ENCODE measurements at regions not wholly inside any gene's neighbourhood (a gene's known extent, or its start where the extent isn't known, plus 50 kb on each side); places are given as distances from the start of the nearest gene placed in this dataset.

- TF ChIP-seq CTCF (IDR thresholded peaks at IDR 0.05): no peak
- TF ChIP-seq POLR2A (IDR thresholded peaks at IDR 0.05): no peak
- no peak for TF ChIP-seq EP300 (IDR thresholded peaks at IDR 0.05; ENCODE audit: low read depth)
- TF ChIP-seq POLR2AphosphoS5 (IDR thresholded peaks at IDR 0.05): no peak
Measured at GRCh38 chr3:191702121-191702520, 241.2 kb downstream of the PYDC2 start.

All from transverse colon (tissue), 4 donors.